IMR-90 (cell line): ENCODE measurements at regions not wholly inside any gene's neighbourhood (a gene's known extent, or its start where the extent isn't known, plus 50 kb on each side); places are given as distances from the start of the nearest gene placed in this dataset.
"Not testable (repeated sequence)": the region's sequence is repeated elsewhere in the genome, so short reads cannot be mapped to it uniquely, and the experiment has no call there.

Experiments
- MXI1 ChIP-seq: IDR thresholded peaks from 2 replicates; pipeline ENCODE4 v1.6.1; 2012; ENCODE audit warnings: low read depth, mild to moderate bottlenecking, low read length, moderate library complexity, borderline replicate concordance
- RAD21 ChIP-seq: IDR thresholded peaks from 2 replicates; pipeline ENCODE4 v1.6.1; 2012; ENCODE audit warnings: low read length, improper control_type of control experiment
- SMC3 ChIP-seq: fragments of 150-350 bp; IDR thresholded peaks from 2 replicates; pipeline ENCODE4 v1.6.1; 2016; ENCODE audit warnings: low read depth, mild to moderate bottlenecking, antibody characterized with exemption, low read length, moderate library complexity
- TF ChIP-seq, protein P1 (sequence below): conservative IDR thresholded peaks from 2 replicates; pipeline ENCODE4 v1.5.1; 2012; ENCODE audit warnings: mild to moderate bottlenecking, low read depth, low read length, improper control_type of control experiment

DNA sequence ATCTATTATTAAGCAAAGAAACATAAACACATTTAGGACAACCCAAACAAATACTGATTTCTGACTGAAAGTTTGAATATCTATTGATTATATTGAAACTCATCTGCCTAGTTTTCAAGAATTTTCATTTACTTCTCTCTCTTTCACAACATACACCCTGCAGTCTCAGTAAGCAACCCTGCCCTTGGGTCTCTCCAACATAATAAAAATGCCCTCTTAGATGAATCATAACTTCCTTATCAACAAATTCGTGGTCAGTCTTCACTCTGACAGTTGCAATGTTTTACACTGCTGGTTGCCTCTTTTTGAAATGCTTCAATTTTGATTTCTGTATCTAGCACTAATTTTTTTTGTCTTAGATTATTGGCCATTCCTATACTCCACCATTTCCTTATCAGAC is 122.0 kb downstream of the DDX11 start:
- not testable (repeated sequence) for TF ChIP-seq MXI1, SMC3, RAD21
- TF ChIP-seq, protein P1, sequence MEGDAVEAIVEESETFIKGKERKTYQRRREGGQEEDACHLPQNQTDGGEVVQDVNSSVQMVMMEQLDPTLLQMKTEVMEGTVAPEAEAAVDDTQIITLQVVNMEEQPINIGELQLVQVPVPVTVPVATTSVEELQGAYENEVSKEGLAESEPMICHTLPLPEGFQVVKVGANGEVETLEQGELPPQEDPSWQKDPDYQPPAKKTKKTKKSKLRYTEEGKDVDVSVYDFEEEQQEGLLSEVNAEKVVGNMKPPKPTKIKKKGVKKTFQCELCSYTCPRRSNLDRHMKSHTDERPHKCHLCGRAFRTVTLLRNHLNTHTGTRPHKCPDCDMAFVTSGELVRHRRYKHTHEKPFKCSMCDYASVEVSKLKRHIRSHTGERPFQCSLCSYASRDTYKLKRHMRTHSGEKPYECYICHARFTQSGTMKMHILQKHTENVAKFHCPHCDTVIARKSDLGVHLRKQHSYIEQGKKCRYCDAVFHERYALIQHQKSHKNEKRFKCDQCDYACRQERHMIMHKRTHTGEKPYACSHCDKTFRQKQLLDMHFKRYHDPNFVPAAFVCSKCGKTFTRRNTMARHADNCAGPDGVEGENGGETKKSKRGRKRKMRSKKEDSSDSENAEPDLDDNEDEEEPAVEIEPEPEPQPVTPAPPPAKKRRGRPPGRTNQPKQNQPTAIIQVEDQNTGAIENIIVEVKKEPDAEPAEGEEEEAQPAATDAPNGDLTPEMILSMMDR = not testable (repeated sequence)
